ENCODE measurements at regions not wholly inside any gene's neighbourhood (a gene's known extent, or its start where the extent isn't known, plus 50 kb on each side); places are given as distances from the start of the nearest gene placed in this dataset.

- Histone ChIP-seq H3K27me3 (no peaks in the 10 kb centered on the region), H3K4me1 (no peaks in the 10 kb centered on the region), H3K27ac (no peak overlapping the region), H3K4me3 (no peak overlapping the region), H3K9me3 (peaks cover 7% of the 10 kb centered on the region), H3K36me3 (no peaks in the 10 kb centered on the region)
- DNase-seq (no peak), ATAC-seq (no peak)
- intact Hi-C loops (cut with DNase I) = no loop called here
- no peak for TF ChIP-seq CTCF (IDR thresholded peaks at IDR 0.05)
Measured at GRCh38 chr3:150036780-150037179, 66.1 kb upstream of the PFN2 start.

- TF ChIP-seq CTCF (IDR thresholded peaks at IDR 0.05) = no peak
- ATAC-seq = no peak
- intact Hi-C loops (cut with DNase I) = no loop called here
- Histone ChIP-seq H3K9me3 (no peaks in the 10 kb centered on the region), H3K4me3 (no peak overlapping the region), H3K36me3 (no peaks in the 10 kb centered on the region), H3K4me1 (no peaks in the 10 kb centered on the region), H3K27me3 (no peaks in the 10 kb centered on the region), H3K27ac (no peak overlapping the region)
- no peak for DNase-seq
Measured at GRCh38 chr3:150035910-150036612, 65.4 kb upstream of the PFN2 start.

GRCh38 chr3:150035301-150035779, 64.6 kb upstream of the PFN2 start:
- Histone ChIP-seq H3K4me3 (no peak overlapping the region), H3K27ac (no peak overlapping the region), H3K36me3 (no peaks in the 10 kb centered on the region), H3K27me3 (no peaks in the 10 kb centered on the region), H3K4me1 (no peaks in the 10 kb centered on the region), H3K9me3 (no peaks in the 10 kb centered on the region)
- intact Hi-C loops (cut with DNase I) = no loop called here
- ATAC-seq = no peak
- no peak for DNase-seq
- TF ChIP-seq CTCF (IDR thresholded peaks at IDR 0.05) = no peak

- no peak for TF ChIP-seq CTCF (IDR thresholded peaks at IDR 0.05)
- ATAC-seq (no peak), DNase-seq (no peak)
- Histone ChIP-seq H3K4me1 (no peaks in the 10 kb centered on the region), H3K27ac (no peak overlapping the region), H3K9me3 (no peaks in the 10 kb centered on the region), H3K36me3 (no peaks in the 10 kb centered on the region), H3K4me3 (no peak overlapping the region), H3K27me3 (no peaks in the 10 kb centered on the region)
- intact Hi-C loops (cut with DNase I) = no loop called here
Measured at GRCh38 chr3:150033721-150034120, 63.0 kb upstream of the PFN2 start.

- intact Hi-C loops (cut with DNase I) = no loop called here
- Histone ChIP-seq H3K27me3 (no peaks in the 10 kb centered on the region), H3K27ac (no peak overlapping the region), H3K9me3 (no peaks in the 10 kb centered on the region), H3K36me3 (no peaks in the 10 kb centered on the region), H3K4me3 (no peak overlapping the region), H3K4me1 (no peaks in the 10 kb centered on the region)
- DNase-seq (no peak), ATAC-seq (no peak)
- no peak for TF ChIP-seq CTCF (IDR thresholded peaks at IDR 0.05)
Measured at GRCh38 chr3:150030841-150031240, 60.1 kb upstream of the PFN2 start.

GRCh38 chr3:150023239-150023636, 52.5 kb upstream of the PFN2 start:
- intact Hi-C loops (cut with DNase I) = no loop called here
- H3K36me3 ChIP-seq = no peaks in the 10 kb centered on the region
- H3K4me3 ChIP-seq = no peak overlapping the region
- no peak for ATAC-seq
- TF ChIP-seq CTCF (IDR thresholded peaks at IDR 0.05) = no peak
- H3K4me1 ChIP-seq = no peaks in the 10 kb centered on the region
- peaks cover 7% of the 10 kb centered on the region for H3K9me3 ChIP-seq
- no peaks in the 10 kb centered on the region for H3K27me3 ChIP-seq
- H3K27ac ChIP-seq = no peak overlapping the region
- DNase-seq = no peak

Measured in upper lobe of right lung (tissue), 1 donor.